GM19238 (cell line): ENCODE measurements at regions not wholly inside any gene's neighbourhood (a gene's known extent, or its start where the extent isn't known, plus 50 kb on each side); places are given as distances from the start of the nearest gene placed in this dataset.
"Not testable (repeated sequence)": the region's sequence is repeated elsewhere in the genome, so short reads cannot be mapped to it uniquely, and the experiment has no call there.

Experiments
- DNase-seq: peaks from one replicate; pipeline ENCODE4 v3.0.0; 2011; ENCODE audit warnings: low spot score; ENCODE audit not compliant: insufficient read length

- DNase-seq, result no peak
Measured at GRCh38 chr4:66852843-66853242, 692.5 kb downstream of the CENPC start.

GRCh38 chr4:66849596-66849995 is 695.7 kb downstream of the CENPC start:
- no peak for DNase-seq

GRCh38 chr4:66842724-66843088 is 702.6 kb downstream of the CENPC start:
- DNase-seq, result no peak

DNA sequence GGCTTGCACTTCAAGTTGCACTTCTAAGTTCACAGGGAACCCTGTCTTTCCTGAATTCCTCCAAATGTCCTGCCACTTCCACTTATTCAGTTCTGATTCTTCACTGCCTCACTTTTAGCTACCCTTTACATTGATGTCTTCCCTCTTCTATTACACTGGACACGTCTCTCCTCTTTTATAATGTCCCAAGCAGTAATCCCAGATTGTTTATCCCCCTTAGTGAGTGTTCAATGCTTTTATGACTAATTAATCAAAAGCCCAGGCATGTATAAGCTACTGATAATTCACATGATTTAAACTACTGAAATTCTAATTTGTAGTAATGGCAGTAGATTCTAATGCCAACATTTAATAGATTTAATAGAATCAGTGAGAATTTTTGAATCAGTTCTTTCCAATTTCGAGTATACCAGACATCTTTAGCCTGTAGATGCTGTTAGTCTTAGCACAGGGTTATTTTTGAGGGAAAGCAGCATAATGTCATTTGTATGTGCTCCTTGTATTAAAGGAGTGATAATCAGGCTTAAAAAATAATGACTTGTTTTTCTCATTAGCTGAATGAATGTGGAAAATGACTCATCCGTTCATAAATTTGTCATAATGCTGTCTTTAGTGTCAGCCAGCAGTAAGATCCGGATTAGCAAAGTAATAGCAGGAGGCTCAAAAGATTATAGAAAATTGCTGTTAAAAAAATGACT is 703.1 kb downstream of the CENPC start:
- no peak for DNase-seq

GRCh38 chr4:66840178-66840577 is 705.1 kb downstream of the CENPC start:
- no peak for DNase-seq

DNA sequence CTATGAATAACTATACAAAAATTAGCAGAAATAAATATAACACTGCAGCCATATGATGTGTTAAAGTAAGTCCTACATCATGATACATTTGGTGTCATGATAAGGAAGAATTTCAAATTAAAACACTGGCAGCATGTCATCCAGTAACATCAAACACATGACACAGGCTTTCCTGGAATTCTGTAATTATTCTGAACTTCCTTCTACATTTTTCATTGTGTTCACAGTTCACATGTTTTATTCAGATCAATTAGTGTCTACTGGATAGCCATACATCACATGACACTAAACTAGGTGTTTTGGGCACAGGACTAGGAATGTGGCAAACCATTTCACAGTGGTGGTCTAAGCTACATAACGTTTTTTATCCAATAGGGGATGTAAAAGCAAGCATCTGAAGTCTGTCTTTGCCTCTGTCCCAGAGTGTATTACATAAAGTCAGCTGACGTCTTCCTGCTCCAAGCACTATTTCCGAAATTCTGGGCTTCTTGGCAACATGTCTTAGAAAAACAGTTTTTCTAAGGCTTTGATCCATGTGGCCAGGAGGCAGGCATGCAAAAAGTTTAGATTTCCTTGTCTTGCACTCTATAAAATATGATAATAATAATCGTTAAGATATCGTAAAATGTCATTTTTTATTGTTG is 707.9 kb downstream of the CENPC start:
- DNase-seq, result no peak

DNA sequence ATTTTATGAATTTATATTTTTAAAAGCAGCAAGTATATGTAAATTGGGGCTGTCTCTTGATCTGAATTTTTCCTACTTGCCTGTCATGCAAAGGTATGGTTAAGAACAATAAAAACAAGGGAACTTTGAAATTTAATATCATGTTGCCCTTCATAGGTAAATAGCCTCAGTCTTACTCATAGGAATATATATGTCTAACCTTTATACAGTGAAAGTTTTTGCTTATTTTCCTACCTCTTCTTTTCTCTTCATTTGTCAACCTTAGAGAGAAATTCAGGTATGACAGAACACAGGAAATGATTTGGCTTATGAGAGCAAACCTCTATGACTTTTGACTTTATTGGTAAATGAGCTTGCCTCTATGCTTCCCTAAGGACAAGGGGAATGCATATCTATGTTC is 716.0 kb downstream of the CENPC start:
- no peak for DNase-seq

DNA sequence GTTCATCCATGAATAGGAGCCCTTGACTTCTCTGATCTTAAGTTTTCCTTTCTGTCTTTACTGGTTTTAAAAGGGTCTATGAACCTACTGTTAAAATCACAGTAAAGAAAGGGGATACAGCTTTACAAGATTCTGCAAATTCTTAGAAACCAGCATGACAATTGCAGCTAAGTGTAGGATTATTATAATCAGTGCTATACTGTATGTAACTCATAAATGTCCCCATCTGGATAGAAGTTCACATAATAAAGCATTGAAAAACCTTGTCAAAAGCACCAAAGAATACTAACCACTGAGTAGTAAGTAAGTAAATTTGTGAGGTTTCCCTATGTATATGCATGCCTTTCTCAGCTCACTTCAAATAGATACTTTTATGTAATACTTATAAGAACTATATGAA is 724.6 kb downstream of the CENPC start:
- DNase-seq, result no peak

DNA sequence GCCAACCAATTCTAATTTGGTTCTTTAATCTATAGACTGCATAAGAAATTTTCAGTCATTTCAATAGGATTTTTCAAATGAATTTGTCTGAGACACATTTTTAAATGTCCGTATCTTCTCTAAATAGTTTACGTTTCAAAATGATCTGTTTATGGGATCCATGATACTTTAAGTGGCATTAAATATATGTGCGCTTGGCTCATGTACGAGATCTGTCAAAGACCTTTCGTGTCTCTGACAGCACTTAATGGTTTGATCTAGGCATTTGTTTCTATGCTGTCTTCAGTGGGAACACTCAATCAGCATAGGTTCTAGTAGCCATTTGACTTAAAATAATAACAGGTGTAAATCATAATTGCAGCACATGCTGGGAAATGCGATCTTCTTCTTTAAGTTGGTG is 731.0 kb downstream of the CENPC start:
- DNase-seq, result no peak

- DNase-seq, result no peak
Measured at GRCh38 chr4:66805582-66805981, 739.7 kb downstream of the CENPC start.

DNA sequence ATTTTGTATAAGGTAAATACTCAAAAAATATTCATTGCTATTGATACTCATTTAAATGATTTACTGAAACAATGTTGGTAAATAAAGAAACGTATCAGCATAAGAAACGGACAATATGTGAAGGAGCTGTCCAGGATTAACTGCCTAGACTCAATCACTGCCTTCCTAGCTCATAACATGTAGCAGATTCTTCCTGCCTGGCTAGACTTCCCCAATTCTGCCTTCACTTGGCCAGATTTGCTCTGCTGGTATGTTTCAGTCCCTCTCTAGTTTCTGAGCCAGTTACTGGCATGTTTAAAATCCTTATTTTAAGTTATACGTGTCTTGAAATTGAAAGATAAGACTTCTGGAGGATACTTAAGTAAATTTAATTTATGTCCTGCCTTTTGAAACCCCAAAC is 740.3 kb downstream of the CENPC start:
- no peak for DNase-seq

GRCh38 chr4:66797608-66798007 is 747.7 kb downstream of the CENPC start:
- no peak for DNase-seq

- no peak for DNase-seq
Measured at GRCh38 chr4:66795724-66796123, 749.6 kb downstream of the CENPC start.

DNA sequence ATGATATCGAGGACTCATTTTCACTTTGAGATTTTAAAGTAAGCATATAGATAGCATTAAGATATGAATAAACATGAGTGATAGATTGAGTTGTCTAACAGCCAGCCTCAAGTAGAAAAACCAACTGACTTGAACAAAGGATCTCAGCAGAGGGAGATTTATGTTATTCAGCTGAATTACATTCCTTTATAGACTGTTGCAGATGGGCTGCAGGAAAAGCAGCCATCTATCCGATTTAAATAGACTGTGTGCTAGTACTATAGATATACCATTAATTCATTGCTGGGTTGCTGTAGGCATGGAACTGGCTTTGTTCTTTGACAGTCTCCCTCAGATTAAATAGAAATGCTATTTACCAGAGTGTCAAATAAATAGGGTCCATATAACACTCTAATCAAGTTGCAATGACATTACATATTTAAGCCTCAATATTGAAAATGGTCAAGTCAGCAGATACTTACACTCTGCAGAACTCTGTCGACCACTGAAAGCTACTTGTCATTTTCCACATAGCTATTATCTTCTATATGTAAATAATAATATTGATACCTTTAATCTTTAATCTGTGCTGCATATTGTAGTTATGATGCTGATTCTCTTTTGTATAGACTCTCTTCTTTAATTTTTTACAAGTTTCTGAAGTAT is 750.8 kb downstream of the CENPC start:
- DNase-seq, result no peak

DNA sequence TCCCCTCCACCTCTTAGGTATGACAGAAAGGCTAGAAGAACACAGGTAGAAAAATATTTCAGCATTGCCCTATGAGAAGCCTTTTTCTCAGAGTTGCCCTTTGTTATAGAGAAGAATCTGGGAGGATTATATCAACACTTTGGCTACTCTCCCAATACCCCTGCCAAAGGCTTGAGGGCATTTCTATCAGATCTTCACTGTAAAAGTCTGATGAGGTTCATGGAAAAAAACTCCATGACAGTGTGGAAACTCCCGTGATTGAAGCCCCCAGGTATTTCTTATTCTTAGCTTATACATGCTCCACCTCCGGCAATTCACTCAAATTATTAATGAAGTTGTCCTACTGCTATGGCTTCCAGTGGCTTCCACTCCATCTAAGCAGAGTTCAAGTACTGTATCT is 753.6 kb downstream of the CENPC start:
- no peak for DNase-seq

DNA sequence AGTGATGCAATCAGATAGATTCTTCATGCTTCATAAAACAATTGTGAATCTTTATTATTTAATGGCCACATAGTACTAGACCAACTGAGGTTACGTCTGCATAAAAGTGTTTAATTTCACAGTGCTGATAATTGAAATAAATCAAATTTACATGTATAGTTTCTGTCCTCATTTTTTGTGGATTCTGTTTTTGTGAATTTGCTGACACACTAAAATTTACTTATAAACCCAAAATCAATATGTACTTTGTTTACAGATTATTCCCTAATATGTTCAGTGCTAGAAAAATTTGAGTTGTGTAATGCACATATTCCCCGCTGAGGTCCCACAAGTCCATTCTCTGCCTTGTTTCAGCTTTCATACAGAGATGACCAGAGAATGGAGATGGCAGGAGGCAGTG is 759.8 kb downstream of the CENPC start:
- no peak for DNase-seq

- DNase-seq, result not testable (repeated sequence)
Measured at GRCh38 chr4:66782751-66783150, 762.6 kb downstream of the CENPC start.

DNA sequence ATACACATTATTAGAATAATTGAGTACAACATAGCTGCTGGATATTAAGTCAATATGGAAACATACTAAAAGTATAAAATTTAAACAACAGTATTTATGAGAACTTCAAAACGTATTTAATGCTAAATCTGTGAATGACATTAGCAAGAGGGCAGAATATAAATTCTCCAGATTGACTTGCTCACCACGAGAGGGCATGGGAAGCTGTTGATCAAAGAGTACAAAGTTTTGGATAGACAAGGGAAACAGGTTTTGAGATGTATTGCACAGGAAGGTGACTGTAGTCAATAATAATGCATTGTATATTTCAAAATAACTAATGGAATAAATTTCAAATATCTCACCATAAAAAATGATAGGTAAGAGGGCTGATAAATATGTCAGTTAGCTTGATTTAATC is 768.2 kb downstream of the CENPC start:
- DNase-seq, result no peak

DNA sequence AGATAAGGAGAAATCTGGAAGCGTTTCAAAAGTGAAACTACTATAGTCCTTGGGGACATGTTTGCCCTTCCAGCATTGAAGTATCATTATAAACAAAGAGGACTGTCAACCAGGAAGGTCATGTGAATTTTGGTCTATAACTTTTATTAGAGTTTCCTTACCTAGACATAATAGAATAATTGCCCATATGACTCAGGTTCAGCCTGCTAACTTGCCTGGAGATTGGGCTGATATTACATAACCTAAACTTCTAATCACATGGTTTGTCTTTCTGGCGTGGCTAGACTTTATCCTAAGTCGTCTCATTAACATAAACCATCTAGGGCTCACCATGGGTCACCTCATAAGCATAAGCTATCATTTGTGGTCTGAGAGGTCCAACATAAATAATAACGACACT is 775.9 kb downstream of the CENPC start:
- DNase-seq, result no peak

DNA sequence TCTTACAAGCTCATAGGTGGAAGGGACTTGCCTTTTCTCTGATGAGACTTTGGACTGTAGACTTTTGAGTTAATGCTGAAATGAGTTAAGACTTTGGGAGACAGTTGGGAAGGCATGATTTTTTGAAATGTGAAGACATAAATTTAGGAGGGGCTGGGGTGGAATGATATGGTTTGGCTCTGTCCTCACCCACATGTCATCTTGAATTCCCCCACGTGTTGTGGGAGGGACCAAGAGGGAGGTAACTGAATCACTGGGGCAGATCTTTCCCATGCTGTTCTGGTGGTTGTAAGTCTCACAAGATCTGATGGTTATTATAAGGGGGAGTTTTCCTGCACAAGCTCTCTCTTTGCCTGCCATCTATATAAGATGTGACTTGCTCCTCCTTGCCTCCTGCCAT is 777.9 kb downstream of the CENPC start:
- no peak for DNase-seq

GRCh38 chr4:66766557-66766956 is 778.7 kb downstream of the CENPC start:
- no peak for DNase-seq

- DNase-seq, result no peak
Measured at GRCh38 chr4:66750273-66750672, 795.0 kb downstream of the CENPC start.

DNA sequence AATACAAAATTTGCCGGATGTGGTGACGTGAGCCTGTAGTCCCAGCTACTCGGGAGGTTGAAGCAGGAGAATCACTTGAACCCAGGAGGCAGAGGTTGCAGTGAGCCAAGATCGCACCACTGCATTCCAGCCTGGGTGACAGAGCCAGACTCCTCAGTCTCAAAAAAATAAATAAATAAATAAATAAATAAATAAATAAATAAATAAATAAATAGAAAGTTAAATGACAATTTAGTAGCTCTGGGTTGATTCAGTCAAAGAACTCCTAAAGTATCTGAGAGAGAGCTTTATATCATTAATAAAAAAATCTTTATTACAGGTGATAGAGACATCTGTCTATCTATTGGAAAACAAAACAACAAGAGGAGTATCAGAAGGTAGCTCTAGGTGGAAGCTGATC is 798.4 kb downstream of the CENPC start:
- not testable (repeated sequence) for DNase-seq
